GM12892 (cell line): ENCODE measurements at regions not wholly inside any gene's neighbourhood (a gene's known extent, or its start where the extent isn't known, plus 50 kb on each side); places are given as distances from the start of the nearest gene placed in this dataset.

ENCODE experiments used
- POLR2A ChIP-seq: IDR thresholded peaks from 2 replicates; pipeline ENCODE4 v1.6.1; 2011; ENCODE audit warnings: low read depth, low read length, control low read depth
- TAF1 ChIP-seq: IDR thresholded peaks from 2 replicates; pipeline ENCODE4 v1.6.1; 2011; ENCODE audit warnings: low read depth, mild to moderate bottlenecking, control low read depth, low read length, borderline replicate concordance

- no peak for TF ChIP-seq POLR2A
- no peak for TF ChIP-seq TAF1
Measured at GRCh38 chr15:77723756-77724155, 91.0 kb upstream of the LINGO1 start.
